OCI-LY1 (cell line): ENCODE measurements at regions not wholly inside any gene's neighbourhood (a gene's known extent, or its start where the extent isn't known, plus 50 kb on each side); places are given as distances from the start of the nearest gene placed in this dataset.

ENCODE experiments used
- H2AFZ ChIP-seq: fragments of 200-600 bp; sonication (generic), shearing (Covaris generic); 2 replicates; pipeline ENCODE4 v1.6.0; 2014; ENCODE audit warnings: antibody characterized with exemption, mild to moderate bottlenecking, low read length
- H3F3A ChIP-seq: fragments of 200-600 bp; sonication (generic), shearing (Covaris generic); 2 replicates; pipeline ENCODE4 v1.6.0; 2014; ENCODE audit warnings: mild to moderate bottlenecking, antibody characterized with exemption, low read length, moderate library complexity; ENCODE audit not compliant: insufficient read depth
- H3K27ac ChIP-seq: fragments of 200-600 bp; sonication (generic); 2 replicates; pipeline ENCODE4 v1.5.1; 2014; ENCODE audit warnings: low read length, mixed run types, mild to moderate bottlenecking, low read depth; ENCODE audit not compliant: poor library complexity, severe bottlenecking
- H3K27me3 ChIP-seq: fragments of 200-600 bp; sonication (generic); 2 replicates; pipeline ENCODE4 v1.6.0; 2014; ENCODE audit warnings: antibody characterized with exemption, mild to moderate bottlenecking, low read length, moderate library complexity; ENCODE audit not compliant: insufficient read depth
- H3K36me3 ChIP-seq: fragments of 200-600 bp; sonication (generic); 2 replicates; pipeline ENCODE4 v1.6.1; 2014; ENCODE audit warnings: mild to moderate bottlenecking, antibody characterized with exemption, low read length, moderate library complexity, mixed read lengths; ENCODE audit not compliant: insufficient read depth
- H3K4me1 ChIP-seq: fragments of 200-600 bp; sonication (generic); 2 replicates; pipeline ENCODE4 v1.5.1; 2014; ENCODE audit warnings: mild to moderate bottlenecking, low read length, moderate library complexity; ENCODE audit not compliant: insufficient read depth, severe bottlenecking
- H3K4me2 ChIP-seq: fragments of 200-600 bp; sonication (generic), shearing (Covaris generic); 2 replicates; pipeline ENCODE4 v1.6.1; 2014; ENCODE audit warnings: low read length
- H3K4me3 ChIP-seq: fragments of 200-600 bp; sonication (generic); 2 replicates; pipeline ENCODE4 v1.5.1; 2014; ENCODE audit warnings: low read length, low read depth, mild to moderate bottlenecking, mixed read lengths; ENCODE audit not compliant: poor library complexity, severe bottlenecking
- H3K79me2 ChIP-seq: fragments of 200-600 bp; shearing (Covaris generic); 2 replicates; pipeline ENCODE4 v1.6.1; 2016; ENCODE audit warnings: mixed run types, low read length, mixed read lengths; ENCODE audit not compliant: insufficient read depth
- H3K9ac ChIP-seq: fragments of 200-600 bp; sonication (generic), shearing (Covaris generic); 2 replicates; pipeline ENCODE4 v1.6.1; 2014; ENCODE audit warnings: mild to moderate bottlenecking, low read length, mixed read lengths
- H3K9me2 ChIP-seq: fragments of 200-600 bp; sonication (generic), shearing (Covaris generic); 2 replicates; pipeline ENCODE4 v1.6.1; 2014; ENCODE audit warnings: low read depth, mild to moderate bottlenecking, low read length, mixed read lengths
- H3K9me3 ChIP-seq: fragments of 200-600 bp; shearing (Covaris generic); 2 replicates; pipeline ENCODE4 v1.6.1; 2014; ENCODE audit warnings: low read length, mixed read lengths
- H4K20me1 ChIP-seq: fragments of 200-600 bp; sonication (generic), shearing (Covaris generic); 2 replicates; pipeline ENCODE4 v1.6.0; 2016; ENCODE audit warnings: mild to moderate bottlenecking, low read length; ENCODE audit not compliant: insufficient read depth
- EZH2 ChIP-seq: fragments of 200-600 bp; sonication (generic), shearing (Covaris generic); IDR thresholded peaks from 2 replicates; pipeline ENCODE4 v1.8.0; 2017; ENCODE audit warnings: borderline replicate concordance, mixed run types, mild to moderate bottlenecking, antibody characterized with exemption, low read length, moderate library complexity, mixed read lengths
- TF ChIP-seq, protein P1 (sequence below): fragments of 200-600 bp; sonication (generic), shearing (Covaris generic); IDR thresholded peaks from 2 replicates; pipeline ENCODE4 v1.5.1; 2017; ENCODE audit warnings: mild to moderate bottlenecking, antibody characterized with exemption, low read length, moderate library complexity, mixed read lengths

DNA sequence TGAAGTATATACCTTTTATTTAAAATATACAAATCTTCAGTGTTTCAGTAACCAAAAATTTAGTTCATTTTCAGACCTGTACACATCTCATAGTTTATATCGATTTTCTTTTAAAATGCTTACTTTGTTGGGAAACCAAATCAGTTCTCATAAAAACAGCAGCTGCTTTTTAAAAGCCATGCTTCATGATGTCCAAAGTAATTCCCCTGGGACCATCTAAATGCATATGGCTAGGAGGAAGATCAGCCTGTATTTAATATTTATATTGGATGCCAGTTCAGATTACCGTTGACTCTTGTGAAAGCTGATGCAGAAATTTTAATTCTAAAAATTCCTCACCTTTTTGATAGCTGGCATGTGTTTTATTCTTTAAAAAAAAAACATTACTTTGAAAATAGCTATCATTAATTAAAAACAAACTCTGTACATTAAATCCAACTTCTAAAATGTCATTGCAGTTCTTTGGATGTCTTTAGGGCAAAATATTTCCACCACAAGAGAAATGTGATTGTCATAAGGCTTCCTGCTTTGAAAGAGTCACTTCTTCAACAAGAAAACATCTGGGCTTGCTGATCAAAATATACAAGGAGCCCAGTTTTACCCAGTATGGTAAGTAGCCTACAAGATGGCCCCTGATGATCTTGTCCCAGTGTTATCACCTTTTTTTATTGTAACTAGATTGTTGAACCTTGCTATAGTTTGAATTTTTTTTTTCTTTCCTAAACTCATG is 1242.9 kb upstream of the CDH6 start:
- H3K27me3 ChIP-seq: no peaks in the 10 kb centered on the region

DNA sequence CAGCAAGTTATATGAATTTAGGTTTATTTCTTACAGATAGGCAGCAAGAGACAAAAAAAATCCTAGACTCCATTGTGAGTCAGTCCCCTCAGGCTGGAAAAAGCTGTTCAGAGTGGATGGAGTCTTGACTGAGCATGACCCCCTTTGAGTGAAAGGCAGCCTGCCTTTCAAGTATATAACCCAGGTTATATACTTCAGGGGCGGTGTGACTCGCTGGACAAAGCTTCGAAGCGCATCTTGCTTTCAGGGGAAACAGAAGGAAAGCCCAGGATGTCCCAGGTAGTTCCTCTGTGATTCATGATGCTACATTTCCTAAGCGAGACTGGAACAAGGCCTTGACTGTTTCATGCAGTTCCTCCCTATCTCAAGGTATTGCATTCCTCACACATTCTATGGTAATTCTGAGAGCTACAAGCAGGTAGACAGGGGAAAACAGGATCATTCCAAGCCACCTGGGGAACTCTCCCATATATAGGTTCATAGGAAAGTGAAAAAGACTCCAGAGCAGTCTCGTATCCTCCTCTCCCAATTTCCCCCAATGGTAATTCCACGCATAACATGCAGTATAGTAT is 1244.1 kb upstream of the CDH6 start:
- Histone ChIP-seq H3K9me3 (no peaks in the 10 kb centered on the region), H3K36me3 (no peaks in the 10 kb centered on the region), H3K27me3 (no peaks in the 10 kb centered on the region), H3K27ac (no peak overlapping the region), H2AFZ (no peak overlapping the region), H3K4me2 (no peak overlapping the region), H3K79me2 (no peaks in the 10 kb centered on the region), H4K20me1 (no peaks in the 10 kb centered on the region), H3K9ac (no peak overlapping the region), H3F3A (no peaks in the 10 kb centered on the region), H3K4me1 (no peaks in the 10 kb centered on the region), H3K4me3 (no peak overlapping the region), H3K9me2 (no peaks in the 10 kb centered on the region)
- no peak for TF ChIP-seq EZH2

More for the DNA sequence above, 1242.9 kb upstream of the CDH6 start:
- Histone ChIP-seq H3F3A (no peaks in the 10 kb centered on the region), H3K9me2 (no peaks in the 10 kb centered on the region), H3K4me2 (no peak overlapping the region), H3K4me3 (no peak overlapping the region), H4K20me1 (no peaks in the 10 kb centered on the region), H3K9me3 (no peaks in the 10 kb centered on the region), H3K4me1 (no peaks in the 10 kb centered on the region), H3K27ac (no peak overlapping the region), H2AFZ (no peak overlapping the region), H3K9ac (no peak overlapping the region), H3K36me3 (no peaks in the 10 kb centered on the region), H3K79me2 (no peaks in the 10 kb centered on the region)
- TF ChIP-seq, protein P1, sequence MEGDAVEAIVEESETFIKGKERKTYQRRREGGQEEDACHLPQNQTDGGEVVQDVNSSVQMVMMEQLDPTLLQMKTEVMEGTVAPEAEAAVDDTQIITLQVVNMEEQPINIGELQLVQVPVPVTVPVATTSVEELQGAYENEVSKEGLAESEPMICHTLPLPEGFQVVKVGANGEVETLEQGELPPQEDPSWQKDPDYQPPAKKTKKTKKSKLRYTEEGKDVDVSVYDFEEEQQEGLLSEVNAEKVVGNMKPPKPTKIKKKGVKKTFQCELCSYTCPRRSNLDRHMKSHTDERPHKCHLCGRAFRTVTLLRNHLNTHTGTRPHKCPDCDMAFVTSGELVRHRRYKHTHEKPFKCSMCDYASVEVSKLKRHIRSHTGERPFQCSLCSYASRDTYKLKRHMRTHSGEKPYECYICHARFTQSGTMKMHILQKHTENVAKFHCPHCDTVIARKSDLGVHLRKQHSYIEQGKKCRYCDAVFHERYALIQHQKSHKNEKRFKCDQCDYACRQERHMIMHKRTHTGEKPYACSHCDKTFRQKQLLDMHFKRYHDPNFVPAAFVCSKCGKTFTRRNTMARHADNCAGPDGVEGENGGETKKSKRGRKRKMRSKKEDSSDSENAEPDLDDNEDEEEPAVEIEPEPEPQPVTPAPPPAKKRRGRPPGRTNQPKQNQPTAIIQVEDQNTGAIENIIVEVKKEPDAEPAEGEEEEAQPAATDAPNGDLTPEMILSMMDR: no peak
- no peak for TF ChIP-seq EZH2

DNA sequence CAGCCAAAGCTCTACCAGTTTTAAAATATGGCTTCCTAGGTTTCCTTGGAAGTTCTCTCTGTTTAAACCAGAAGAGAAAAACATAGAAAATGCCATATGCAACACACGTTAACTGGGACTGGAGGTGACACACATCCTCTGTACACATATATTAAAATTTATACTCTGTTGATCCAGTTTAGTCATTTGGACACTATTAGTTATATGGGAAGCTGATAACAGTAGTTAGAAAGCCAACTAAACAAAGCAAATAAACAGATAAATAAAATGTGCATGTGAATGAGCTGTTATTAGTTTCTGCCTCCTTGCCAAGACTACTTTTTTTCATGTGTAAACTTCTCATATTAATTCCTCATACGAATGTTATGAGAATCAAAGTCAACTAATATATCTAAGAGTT is 1249.2 kb upstream of the CDH6 start:
- Histone ChIP-seq H3K4me1 (no peaks in the 10 kb centered on the region), H3K4me2 (no peak overlapping the region), H3K9me2 (no peaks in the 10 kb centered on the region), H3K27ac (no peak overlapping the region), H3K79me2 (no peaks in the 10 kb centered on the region), H3K27me3 (no peaks in the 10 kb centered on the region), H3K36me3 (no peaks in the 10 kb centered on the region), H3F3A (no peaks in the 10 kb centered on the region), H4K20me1 (no peaks in the 10 kb centered on the region), H2AFZ (no peak overlapping the region), H3K9me3 (no peaks in the 10 kb centered on the region), H3K9ac (no peak overlapping the region), H3K4me3 (no peak overlapping the region)
- no peak for TF ChIP-seq EZH2
- TF ChIP-seq, protein P1: no peak
